Vagina (tissue), 2 donors: ENCODE measurements at regions not wholly inside any gene's neighbourhood (a gene's known extent, or its start where the extent isn't known, plus 50 kb on each side); places are given as distances from the start of the nearest gene placed in this dataset.

Experiments used
- DNase-seq, 2 donors: peaks; one replicate each; pipeline ENCODE4 v3.0.0-alpha.2; 2017; ENCODE audit errors: extremely low spot score in 2 of 2
- H3K27ac ChIP-seq: fragments of 200-600 bp; sonication (generic); one replicate; pipeline ENCODE4 v1.5.1; 2019
- H3K27me3 ChIP-seq: fragments of 200-600 bp; sonication (generic); one replicate; pipeline ENCODE4 v1.5.1; 2019
- H3K36me3 ChIP-seq, 2 donors: fragments of 200-600 bp; sonication (generic); one replicate each; pipeline ENCODE4 v1.5.1; 2017 to 2019
- H3K4me1 ChIP-seq: fragments of 200-600 bp; sonication (generic); one replicate; pipeline ENCODE4 v1.5.1; 2019
- H3K4me3 ChIP-seq, 2 donors: fragments of 200-600 bp; sonication (generic); 1 replicate in 1 of 2; 2 replicates in 1 of 2; pipeline ENCODE4 v1.5.1; 2016 to 2019
- H3K9me3 ChIP-seq: fragments of 200-600 bp; sonication (generic); one replicate; pipeline ENCODE4 v1.5.1; 2019
- CTCF ChIP-seq, 3 experiments: fragments of 450-650 bp in 2 of 3; fragments of 200-600 bp in 1 of 3; sonication (generic) in 1 of 3; IDR thresholded peaks; one replicate each; pipeline ENCODE4 v1.5.1; 2017 to 2019; ENCODE audit warnings: antibody characterized with exemption in 3 of 3, mild to moderate bottlenecking in 2 of 3, moderate library complexity in 2 of 3
- POLR2A ChIP-seq, 2 donors: fragments of 450-650 bp; IDR thresholded peaks; one replicate each; pipeline ENCODE4 v1.6.1; 2017; ENCODE audit warnings: antibody characterized with exemption in 2 of 2, mild to moderate bottlenecking in 2 of 2, moderate library complexity in 2 of 2
- POLR2AphosphoS5 ChIP-seq, 2 donors: sonication (generic); formaldehyde crosslinking; IDR thresholded peaks; one replicate each; pipeline ENCODE4 v1.9.0; 2017; ENCODE audit warnings: antibody characterized with exemption in 2 of 2, mild to moderate bottlenecking in 2 of 2, low read depth in 1 of 2; ENCODE audit not compliant: insufficient read depth in 1 of 2
- intact Hi-C: fragments of 100-400 bp; cut with DNase I; formaldehyde crosslinking; loops from one replicate; pipeline ENCODE4 v1.15.1; 2023

- H3K27ac ChIP-seq = no peak overlapping the region
- intact Hi-C loops = no loop called here
- TF ChIP-seq POLR2AphosphoS5 (IDR thresholded peaks at IDR 0.05; ENCODE audit: insufficient read depth in 1 of 2, low read depth in 1 of 2) (no peak), CTCF (IDR thresholded peaks at IDR 0.05) (no peak), POLR2A (IDR thresholded peaks at IDR 0.05) (no peak)
Observed at GRCh38 chr4:71229477-71230270, 109.1 kb upstream of the SLC4A4 start.

GRCh38 chr4:71230271-71231128 lies 108.3 kb upstream of the SLC4A4 start:
- intact Hi-C loops = no loop called here
- H3K9me3 ChIP-seq = no peaks in the 10 kb centered on the region
- no peak for TF ChIP-seq CTCF (IDR thresholded peaks at IDR 0.05)
- TF ChIP-seq POLR2A (IDR thresholded peaks at IDR 0.05) = no peak
- no peak for TF ChIP-seq POLR2AphosphoS5 (IDR thresholded peaks at IDR 0.05; ENCODE audit: insufficient read depth in 1 of 2, low read depth in 1 of 2)
- DNase-seq = no peak
- H3K36me3 ChIP-seq = no peaks in the 10 kb centered on the region
- no peak overlapping the region for H3K4me3 ChIP-seq
- H3K27ac ChIP-seq = no peak overlapping the region
- peaks cover 21% of the 10 kb centered on the region for H3K4me1 ChIP-seq
- H3K27me3 ChIP-seq = no peaks in the 10 kb centered on the region

More at GRCh38 chr4:71229477-71230270, 109.1 kb upstream of the SLC4A4 start:
- H3K27me3 ChIP-seq = no peaks in the 10 kb centered on the region
- H3K36me3 ChIP-seq = no peaks in the 10 kb centered on the region
- H3K9me3 ChIP-seq = no peaks in the 10 kb centered on the region
- H3K4me1 ChIP-seq = peaks cover 21% of the 10 kb centered on the region
- no peak overlapping the region for H3K4me3 ChIP-seq
- DNase-seq = no peak

GRCh38 chr4:71231129-71232055 lies 107.4 kb upstream of the SLC4A4 start:
- H3K4me3 ChIP-seq = no peak overlapping the region
- intact Hi-C loops = no loop called here
- peaks cover 21% of the 10 kb centered on the region for H3K4me1 ChIP-seq
- DNase-seq = no peak
- no peak overlapping the region for H3K27ac ChIP-seq
- no peaks in the 10 kb centered on the region for H3K27me3 ChIP-seq
- TF ChIP-seq POLR2AphosphoS5 (IDR thresholded peaks at IDR 0.05; ENCODE audit: insufficient read depth in 1 of 2, low read depth in 1 of 2) (no peak), CTCF (IDR thresholded peaks at IDR 0.05) (no peak), POLR2A (IDR thresholded peaks at IDR 0.05) (no peak)
- no peaks in the 10 kb centered on the region for H3K9me3 ChIP-seq
- H3K36me3 ChIP-seq = no peaks in the 10 kb centered on the region

- Histone ChIP-seq H3K36me3 (no peaks in the 10 kb centered on the region), H3K9me3 (no peaks in the 10 kb centered on the region), H3K4me3 (no peak overlapping the region), H3K27me3 (no peaks in the 10 kb centered on the region), H3K4me1 (peaks cover 21% of the 10 kb centered on the region), H3K27ac (no peak overlapping the region)
- TF ChIP-seq POLR2AphosphoS5 (IDR thresholded peaks at IDR 0.05; ENCODE audit: insufficient read depth in 1 of 2, low read depth in 1 of 2) = no peak
- no peak for TF ChIP-seq CTCF (IDR thresholded peaks at IDR 0.05)
- intact Hi-C loops = no loop called here
- no peak for DNase-seq
Observed at GRCh38 chr4:71232056-71232430, 106.8 kb upstream of the SLC4A4 start.
